SK-N-SH treated with all-trans-retinoic acid at 6 μM for 48 hours (cell line): ENCODE measurements at regions not wholly inside any gene's neighbourhood (a gene's known extent, or its start where the extent isn't known, plus 50 kb on each side); places are given as distances from the start of the nearest gene placed in this dataset.

ENCODE experiments used
- ATAC-seq: fragments of 200-7000 bp; cut with Tn5 transposase; 3 replicates; pipeline ENCODE4 v1.9.1; 2020; ENCODE audit warnings: mild to moderate bottlenecking, moderate library complexity
- ARNTL ChIP-seq: fragments of 450-650 bp; formaldehyde crosslinking; IDR thresholded peaks from 2 replicates; pipeline ENCODE4 v1.5.0; 2020; ENCODE audit warnings: low read depth, mild to moderate bottlenecking, moderate library complexity, borderline replicate concordance
- BACH2 ChIP-seq: fragments of 250-450 bp; sonication (Bioruptor Pico); IDR thresholded peaks from 2 replicates; pipeline ENCODE4 v1.9.0; 2021; ENCODE audit warnings: mild to moderate bottlenecking, borderline replicate concordance
- CSDC2 ChIP-seq: fragments of 250-450 bp; sonication (Bioruptor Pico); IDR thresholded peaks from 2 replicates; pipeline ENCODE4 v1.5.0; 2020; ENCODE audit warnings: mild to moderate bottlenecking, moderate library complexity
- GLIS3 ChIP-seq: fragments of 250-450 bp; sonication (Bioruptor Pico); IDR thresholded peaks from 2 replicates; pipeline ENCODE4 v1.5.0; 2020; ENCODE audit warnings: mild to moderate bottlenecking, moderate library complexity
- ISL1 ChIP-seq: fragments of 250-450 bp; sonication (Bioruptor Pico); IDR thresholded peaks from 2 replicates; pipeline ENCODE4 v2.1.2; 2022; ENCODE audit warnings: mild to moderate bottlenecking, moderate library complexity
- OSR1 ChIP-seq: fragments of 250-450 bp; sonication (Bioruptor Pico); IDR thresholded peaks from 2 replicates; pipeline ENCODE4 v1.8.0; 2022; ENCODE audit warnings: moderate library complexity, mild to moderate bottlenecking, inconsistent platforms
- PPARA ChIP-seq: fragments of 250-450 bp; sonication (Bioruptor Pico); IDR thresholded peaks from 2 replicates; pipeline ENCODE4 v1.5.0; 2020; ENCODE audit warnings: mild to moderate bottlenecking, borderline replicate concordance
- SNAI2 ChIP-seq: fragments of 250-450 bp; sonication (Bioruptor Pico); IDR thresholded peaks from 2 replicates; pipeline ENCODE4 v1.5.0; 2020; ENCODE audit warnings: mild to moderate bottlenecking, moderate library complexity
- TCF4 ChIP-seq: fragments of 250-450 bp; sonication (Bioruptor Pico); IDR thresholded peaks from 2 replicates; pipeline ENCODE4 v1.8.0; 2021; ENCODE audit warnings: mild to moderate bottlenecking, moderate library complexity, borderline replicate concordance
- TOX ChIP-seq: fragments of 250-450 bp; sonication (Bioruptor Pico); IDR thresholded peaks from 2 replicates; pipeline ENCODE4 v1.8.0; 2021; ENCODE audit warnings: mild to moderate bottlenecking, moderate library complexity, borderline replicate concordance
- ZC3H10 ChIP-seq: fragments of 250-450 bp; sonication (Bioruptor Pico); IDR thresholded peaks from 2 replicates; pipeline ENCODE4 v1.5.1; 2021; ENCODE audit warnings: mild to moderate bottlenecking, moderate library complexity
- ZFP30 ChIP-seq: fragments of 450-650 bp; formaldehyde crosslinking; IDR thresholded peaks from 2 replicates; pipeline ENCODE4 v1.5.0; 2022; ENCODE audit warnings: mild to moderate bottlenecking, moderate library complexity
- ZNF70 ChIP-seq: fragments of 450-650 bp; formaldehyde crosslinking; IDR thresholded peaks from 2 replicates; pipeline ENCODE4 v1.5.0; 2020; ENCODE audit warnings: mild to moderate bottlenecking, moderate library complexity
- ZNF8 ChIP-seq: fragments of 450-650 bp; formaldehyde crosslinking; IDR thresholded peaks from 2 replicates; pipeline ENCODE4 v1.5.0; 2020; ENCODE audit warnings: mild to moderate bottlenecking, moderate library complexity
- TF ChIP-seq, protein P1 (sequence below): fragments of 250-450 bp; sonication (Bioruptor Pico); IDR thresholded peaks from 2 replicates; pipeline ENCODE4 v1.8.0; 2021; ENCODE audit warnings: low read depth, mild to moderate bottlenecking, moderate library complexity, borderline replicate concordance
- TF ChIP-seq, protein P2 (sequence below): fragments of 250-450 bp; sonication (Bioruptor Pico); IDR thresholded peaks from 2 replicates; pipeline ENCODE4 v1.5.1; 2020; ENCODE audit warnings: low read depth, mild to moderate bottlenecking, moderate library complexity
- TF ChIP-seq, protein P3 (sequence below): fragments of 250-450 bp; sonication (Bioruptor Pico); IDR thresholded peaks from 2 replicates; pipeline ENCODE4 v1.8.0; 2020; ENCODE audit warnings: mild to moderate bottlenecking, moderate library complexity, borderline replicate concordance
- TF ChIP-seq, protein P4 (sequence below): fragments of 250-450 bp; sonication (Bioruptor Pico); IDR thresholded peaks from 2 replicates; pipeline ENCODE4 v1.5.1; 2021; ENCODE audit warnings: mild to moderate bottlenecking, moderate library complexity
- TF ChIP-seq, protein P5 (sequence below): fragments of 250-450 bp; sonication (Bioruptor Pico); IDR thresholded peaks from 2 replicates; pipeline ENCODE4 v1.5.0; 2020; ENCODE audit warnings: mild to moderate bottlenecking, moderate library complexity

DNA sequence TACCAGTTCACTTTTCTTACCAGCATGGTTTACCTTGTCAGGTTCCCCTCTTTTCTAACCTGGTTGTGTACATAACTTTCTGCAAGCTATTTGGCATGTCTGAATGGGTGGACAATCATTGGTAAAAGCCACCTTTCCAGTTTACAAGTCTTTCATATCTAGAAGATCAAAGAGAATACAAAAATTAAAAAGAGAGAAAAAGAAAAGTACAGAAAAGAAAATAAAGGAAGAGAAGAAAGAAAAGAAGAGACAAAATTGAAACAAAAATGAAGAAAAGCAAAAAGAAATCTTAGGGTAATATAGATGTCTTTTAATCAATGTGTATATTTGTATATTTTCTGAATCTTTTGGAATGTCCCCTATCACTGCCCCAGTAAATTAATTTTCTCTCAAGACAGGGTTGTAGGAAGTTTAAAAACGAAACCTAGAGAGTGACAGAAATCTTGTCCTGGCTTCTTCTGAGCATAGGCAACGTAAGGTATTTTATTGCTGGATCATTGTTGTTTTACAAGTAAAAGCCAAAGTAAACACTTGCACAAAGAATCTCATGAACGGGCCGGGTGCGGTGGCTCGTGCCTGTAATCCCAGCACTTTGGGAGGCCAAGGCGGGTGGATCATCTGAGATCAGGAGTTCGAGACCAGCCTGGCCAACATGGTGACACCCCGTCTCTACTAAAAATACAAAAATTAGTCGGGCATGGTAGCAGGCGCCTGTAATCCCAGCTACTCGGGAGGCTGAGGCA, 98.7 kb upstream of the IFNE start:
- TF ChIP-seq OSR1 (no peak), PPARA (CRISPR knock-in tag) (no peak), ZFP30 (CRISPR knock-in tag) (no peak), ZNF70 (CRISPR knock-in tag) (no peak), ISL1 (CRISPR knock-in tag) (no peak), ZC3H10 (CRISPR knock-in tag) (no peak), TCF4 (no peak), GLIS3 (no peak), ARNTL (CRISPR knock-in tag) (no peak)
- TF ChIP-seq, protein P1, sequence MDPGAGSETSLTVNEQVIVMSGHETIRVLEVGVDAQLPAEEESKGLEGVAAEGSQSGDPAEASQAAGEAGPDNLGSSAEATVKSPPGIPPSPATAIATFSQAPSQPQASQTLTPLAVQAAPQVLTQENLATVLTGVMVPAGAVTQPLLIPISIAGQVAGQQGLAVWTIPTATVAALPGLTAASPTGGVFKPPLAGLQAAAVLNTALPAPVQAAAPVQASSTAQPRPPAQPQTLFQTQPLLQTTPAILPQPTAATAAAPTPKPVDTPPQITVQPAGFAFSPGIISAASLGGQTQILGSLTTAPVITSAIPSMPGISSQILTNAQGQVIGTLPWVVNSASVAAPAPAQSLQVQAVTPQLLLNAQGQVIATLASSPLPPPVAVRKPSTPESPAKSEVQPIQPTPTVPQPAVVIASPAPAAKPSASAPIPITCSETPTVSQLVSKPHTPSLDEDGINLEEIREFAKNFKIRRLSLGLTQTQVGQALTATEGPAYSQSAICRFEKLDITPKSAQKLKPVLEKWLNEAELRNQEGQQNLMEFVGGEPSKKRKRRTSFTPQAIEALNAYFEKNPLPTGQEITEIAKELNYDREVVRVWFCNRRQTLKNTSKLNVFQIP: no peak
- no peak for ATAC-seq

DNA sequence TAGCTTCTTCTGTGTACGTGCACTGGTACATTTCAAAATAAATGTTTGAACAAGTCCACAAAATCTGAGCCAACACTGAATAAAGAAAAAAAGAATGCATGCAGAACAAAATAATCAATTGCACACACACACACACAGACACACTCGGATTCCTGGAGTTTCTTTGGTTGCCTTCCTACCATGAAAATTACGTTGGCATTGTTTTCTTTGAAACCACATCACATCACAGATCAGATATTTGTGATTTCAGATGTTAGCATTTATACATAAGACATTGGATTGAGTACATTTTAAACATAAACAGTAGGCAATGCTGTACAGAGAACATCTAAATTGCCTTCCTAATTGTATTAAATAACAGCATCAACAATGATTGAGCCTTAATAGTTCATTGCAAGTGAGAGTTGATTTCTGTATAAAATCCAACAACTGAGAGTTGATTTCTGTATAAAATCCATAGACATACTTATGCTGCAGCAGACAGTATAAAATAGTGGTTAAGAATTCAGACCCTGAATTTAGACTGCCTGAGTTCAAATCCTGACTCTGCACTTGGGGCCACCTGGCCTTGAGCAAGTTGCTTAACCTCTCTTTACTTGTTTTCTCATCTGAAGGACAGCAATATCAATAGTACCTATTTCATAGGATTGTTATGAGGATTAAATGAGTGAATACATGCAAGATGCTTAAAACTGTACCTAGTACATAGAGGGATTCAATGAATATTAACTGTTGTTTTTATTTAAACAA, 101.7 kb upstream of the IFNE start:
- TF ChIP-seq ZNF70 (CRISPR knock-in tag) (no peak), PPARA (CRISPR knock-in tag) (no peak), ISL1 (CRISPR knock-in tag) (no peak), SNAI2 (no peak), CSDC2 (CRISPR knock-in tag) (no peak), ZNF8 (CRISPR knock-in tag) (no peak), TCF4 (no peak), ZFP30 (CRISPR knock-in tag) (no peak), BACH2 (no peak), TOX (CRISPR knock-in tag) (no peak), ZC3H10 (CRISPR knock-in tag) (no peak)
- TF ChIP-seq, protein P2, sequence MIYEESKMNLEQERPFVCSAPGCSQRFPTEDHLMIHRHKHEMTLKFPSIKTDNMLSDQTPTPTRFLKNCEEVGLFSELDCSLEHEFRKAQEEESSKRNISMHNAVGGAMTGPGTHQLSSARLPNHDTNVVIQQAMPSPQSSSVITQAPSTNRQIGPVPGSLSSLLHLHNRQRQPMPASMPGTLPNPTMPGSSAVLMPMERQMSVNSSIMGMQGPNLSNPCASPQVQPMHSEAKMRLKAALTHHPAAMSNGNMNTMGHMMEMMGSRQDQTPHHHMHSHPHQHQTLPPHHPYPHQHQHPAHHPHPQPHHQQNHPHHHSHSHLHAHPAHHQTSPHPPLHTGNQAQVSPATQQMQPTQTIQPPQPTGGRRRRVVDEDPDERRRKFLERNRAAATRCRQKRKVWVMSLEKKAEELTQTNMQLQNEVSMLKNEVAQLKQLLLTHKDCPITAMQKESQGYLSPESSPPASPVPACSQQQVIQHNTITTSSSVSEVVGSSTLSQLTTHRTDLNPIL: no peak
- TF ChIP-seq, protein P3, sequence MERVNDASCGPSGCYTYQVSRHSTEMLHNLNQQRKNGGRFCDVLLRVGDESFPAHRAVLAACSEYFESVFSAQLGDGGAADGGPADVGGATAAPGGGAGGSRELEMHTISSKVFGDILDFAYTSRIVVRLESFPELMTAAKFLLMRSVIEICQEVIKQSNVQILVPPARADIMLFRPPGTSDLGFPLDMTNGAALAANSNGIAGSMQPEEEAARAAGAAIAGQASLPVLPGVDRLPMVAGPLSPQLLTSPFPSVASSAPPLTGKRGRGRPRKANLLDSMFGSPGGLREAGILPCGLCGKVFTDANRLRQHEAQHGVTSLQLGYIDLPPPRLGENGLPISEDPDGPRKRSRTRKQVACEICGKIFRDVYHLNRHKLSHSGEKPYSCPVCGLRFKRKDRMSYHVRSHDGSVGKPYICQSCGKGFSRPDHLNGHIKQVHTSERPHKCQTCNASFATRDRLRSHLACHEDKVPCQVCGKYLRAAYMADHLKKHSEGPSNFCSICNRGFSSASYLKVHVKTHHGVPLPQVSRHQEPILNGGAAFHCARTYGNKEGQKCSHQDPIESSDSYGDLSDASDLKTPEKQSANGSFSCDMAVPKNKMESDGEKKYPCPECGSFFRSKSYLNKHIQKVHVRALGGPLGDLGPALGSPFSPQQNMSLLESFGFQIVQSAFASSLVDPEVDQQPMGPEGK (CRISPR knock-in tag): no peak
- TF ChIP-seq, protein P4, sequence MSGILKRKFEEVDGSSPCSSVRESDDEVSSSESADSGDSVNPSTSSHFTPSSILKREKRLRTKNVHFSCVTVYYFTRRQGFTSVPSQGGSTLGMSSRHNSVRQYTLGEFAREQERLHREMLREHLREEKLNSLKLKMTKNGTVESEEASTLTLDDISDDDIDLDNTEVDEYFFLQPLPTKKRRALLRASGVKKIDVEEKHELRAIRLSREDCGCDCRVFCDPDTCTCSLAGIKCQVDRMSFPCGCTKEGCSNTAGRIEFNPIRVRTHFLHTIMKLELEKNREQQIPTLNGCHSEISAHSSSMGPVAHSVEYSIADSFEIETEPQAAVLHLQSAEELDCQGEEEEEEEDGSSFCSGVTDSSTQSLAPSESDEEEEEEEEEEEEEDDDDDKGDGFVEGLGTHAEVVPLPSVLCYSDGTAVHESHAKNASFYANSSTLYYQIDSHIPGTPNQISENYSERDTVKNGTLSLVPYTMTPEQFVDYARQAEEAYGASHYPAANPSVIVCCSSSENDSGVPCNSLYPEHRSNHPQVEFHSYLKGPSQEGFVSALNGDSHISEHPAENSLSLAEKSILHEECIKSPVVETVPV (CRISPR knock-in tag): no peak
- ATAC-seq: no peak

DNA sequence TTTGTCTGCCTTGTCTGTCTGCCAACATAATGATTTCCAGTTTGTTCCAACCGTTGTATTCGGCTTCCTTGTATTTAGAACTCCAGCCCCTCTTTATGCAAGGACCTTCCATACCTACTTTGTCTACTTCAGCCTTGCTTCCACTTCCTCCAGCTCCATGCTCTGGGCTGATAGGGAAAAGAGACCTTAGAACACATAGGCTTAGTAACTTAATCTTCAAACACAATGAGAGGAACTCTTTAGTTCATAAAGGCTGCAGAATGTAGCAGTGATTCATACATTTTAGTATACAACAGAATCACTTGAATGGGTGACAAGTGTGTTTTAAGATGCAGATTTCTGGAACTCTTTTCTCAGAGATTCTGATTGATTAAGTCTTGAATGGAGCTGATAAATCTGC, 102.8 kb upstream of the IFNE start:
- no peak for ATAC-seq
- TF ChIP-seq OSR1 (no peak), ZNF70 (CRISPR knock-in tag) (no peak), TOX (CRISPR knock-in tag) (no peak), ZC3H10 (CRISPR knock-in tag) (no peak), PPARA (CRISPR knock-in tag) (no peak)
- TF ChIP-seq, protein P1: no peak
- TF ChIP-seq, protein P3 (CRISPR knock-in tag): no peak
- TF ChIP-seq, protein P5, sequence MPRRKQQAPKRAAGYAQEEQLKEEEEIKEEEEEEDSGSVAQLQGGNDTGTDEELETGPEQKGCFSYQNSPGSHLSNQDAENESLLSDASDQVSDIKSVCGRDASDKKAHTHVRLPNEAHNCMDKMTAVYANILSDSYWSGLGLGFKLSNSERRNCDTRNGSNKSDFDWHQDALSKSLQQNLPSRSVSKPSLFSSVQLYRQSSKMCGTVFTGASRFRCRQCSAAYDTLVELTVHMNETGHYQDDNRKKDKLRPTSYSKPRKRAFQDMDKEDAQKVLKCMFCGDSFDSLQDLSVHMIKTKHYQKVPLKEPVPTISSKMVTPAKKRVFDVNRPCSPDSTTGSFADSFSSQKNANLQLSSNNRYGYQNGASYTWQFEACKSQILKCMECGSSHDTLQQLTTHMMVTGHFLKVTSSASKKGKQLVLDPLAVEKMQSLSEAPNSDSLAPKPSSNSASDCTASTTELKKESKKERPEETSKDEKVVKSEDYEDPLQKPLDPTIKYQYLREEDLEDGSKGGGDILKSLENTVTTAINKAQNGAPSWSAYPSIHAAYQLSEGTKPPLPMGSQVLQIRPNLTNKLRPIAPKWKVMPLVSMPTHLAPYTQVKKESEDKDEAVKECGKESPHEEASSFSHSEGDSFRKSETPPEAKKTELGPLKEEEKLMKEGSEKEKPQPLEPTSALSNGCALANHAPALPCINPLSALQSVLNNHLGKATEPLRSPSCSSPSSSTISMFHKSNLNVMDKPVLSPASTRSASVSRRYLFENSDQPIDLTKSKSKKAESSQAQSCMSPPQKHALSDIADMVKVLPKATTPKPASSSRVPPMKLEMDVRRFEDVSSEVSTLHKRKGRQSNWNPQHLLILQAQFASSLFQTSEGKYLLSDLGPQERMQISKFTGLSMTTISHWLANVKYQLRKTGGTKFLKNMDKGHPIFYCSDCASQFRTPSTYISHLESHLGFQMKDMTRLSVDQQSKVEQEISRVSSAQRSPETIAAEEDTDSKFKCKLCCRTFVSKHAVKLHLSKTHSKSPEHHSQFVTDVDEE (CRISPR knock-in tag): no peak
